DND-41 (cell line): ENCODE measurements at regions not wholly inside any gene's neighbourhood (a gene's known extent, or its start where the extent isn't known, plus 50 kb on each side); places are given as distances from the start of the nearest gene placed in this dataset.

Source experiments
- ATAC-seq: fragments of 200-7000 bp; cut with Tn5 transposase; 3 replicates; pipeline ENCODE4 v1.9.1; 2021; ENCODE audit warnings: low read depth; ENCODE audit not compliant: insufficient read depth
- DNase-seq: peaks from one replicate; pipeline ENCODE4 v3.0.0-alpha.2; 2020
- H2AFZ ChIP-seq: 2 replicates; pipeline ENCODE4 v1.6.0; 2012; ENCODE audit warnings: low read depth, low read length
- H3K27ac ChIP-seq: 2 replicates; pipeline ENCODE4 v1.5.1; 2012; ENCODE audit warnings: low read length, inconsistent platforms
- H3K27me3 ChIP-seq: fragments of 200-600 bp; sonication (generic); 2 replicates; pipeline ENCODE4 v1.6.0; 2012; ENCODE audit warnings: low read length, mild to moderate bottlenecking, inconsistent platforms; ENCODE audit not compliant: insufficient read depth, poor library complexity
- H3K36me3 ChIP-seq: 2 replicates; pipeline ENCODE4 v1.5.1; 2012; ENCODE audit warnings: low read length, inconsistent platforms; ENCODE audit not compliant: insufficient read depth
- H3K4me1 ChIP-seq: 2 replicates; pipeline ENCODE4 v1.5.1; 2012; ENCODE audit warnings: mild to moderate bottlenecking, low read length; ENCODE audit not compliant: insufficient read depth
- H3K4me2 ChIP-seq: 2 replicates; pipeline ENCODE4 v1.6.0; 2012; ENCODE audit warnings: mild to moderate bottlenecking, moderate library complexity, low read length, inconsistent platforms; ENCODE audit not compliant: insufficient read depth
- H3K4me3 ChIP-seq, 2 experiments: fragments of 200-600 bp in 1 of 2; shearing (Covaris generic) in 1 of 2; 2 replicates each; pipeline ENCODE4 v1.5.1; 2012 to 2016; ENCODE audit warnings: inconsistent platforms in 2 of 2, low read length in 2 of 2, mild to moderate bottlenecking in 2 of 2, low read depth in 1 of 2, moderate library complexity in 1 of 2
- H3K79me2 ChIP-seq: 2 replicates; pipeline ENCODE4 v1.6.0; 2012; ENCODE audit warnings: low read length, inconsistent platforms; ENCODE audit not compliant: insufficient read depth
- H3K9ac ChIP-seq: 2 replicates; pipeline ENCODE4 v1.6.0; 2012; ENCODE audit warnings: low read depth, mild to moderate bottlenecking, inconsistent platforms, low read length, moderate library complexity
- H3K9me3 ChIP-seq: 2 replicates; pipeline ENCODE4 v1.5.1; 2012; ENCODE audit warnings: low read length, moderate library complexity, mild to moderate bottlenecking, inconsistent platforms; ENCODE audit not compliant: insufficient read depth, severe bottlenecking
- H4K20me1 ChIP-seq: 2 replicates; pipeline ENCODE4 v1.6.0; 2012; ENCODE audit warnings: low read length; ENCODE audit not compliant: insufficient read depth
- CTCF ChIP-seq: IDR thresholded peaks from 2 replicates; pipeline ENCODE4 v1.5.1; 2012; ENCODE audit warnings: borderline replicate concordance, low read length, moderate library complexity, mild to moderate bottlenecking; ENCODE audit not compliant: poor library complexity, severe bottlenecking; ENCODE audit errors: extremely low read depth
- EZH2 ChIP-seq: IDR thresholded peaks from 3 replicates; pipeline ENCODE4 v1.6.1; 2012; ENCODE audit warnings: borderline replicate concordance, low read depth, mild to moderate bottlenecking, moderate library complexity, low read length, inconsistent platforms; ENCODE audit not compliant: severe bottlenecking

GRCh38 chr4:43567644-43568043 lies 675.1 kb downstream of the GRXCR1 start:
- ATAC-seq = no peak
- DNase-seq = no peak
- Histone ChIP-seq H3K9ac (no peak overlapping the region), H3K4me2 (no peak overlapping the region), H3K4me1 (no peaks in the 10 kb centered on the region), H3K36me3 (no peaks in the 10 kb centered on the region), H3K4me3 (no peak overlapping the region), H4K20me1 (no peaks in the 10 kb centered on the region), H2AFZ (no peak overlapping the region), H3K27ac (no peak overlapping the region), H3K79me2 (no peaks in the 10 kb centered on the region), H3K9me3 (no peaks in the 10 kb centered on the region), H3K27me3 (no peaks in the 10 kb centered on the region)
- TF ChIP-seq EZH2 (no peak), CTCF (no peak)

DNA sequence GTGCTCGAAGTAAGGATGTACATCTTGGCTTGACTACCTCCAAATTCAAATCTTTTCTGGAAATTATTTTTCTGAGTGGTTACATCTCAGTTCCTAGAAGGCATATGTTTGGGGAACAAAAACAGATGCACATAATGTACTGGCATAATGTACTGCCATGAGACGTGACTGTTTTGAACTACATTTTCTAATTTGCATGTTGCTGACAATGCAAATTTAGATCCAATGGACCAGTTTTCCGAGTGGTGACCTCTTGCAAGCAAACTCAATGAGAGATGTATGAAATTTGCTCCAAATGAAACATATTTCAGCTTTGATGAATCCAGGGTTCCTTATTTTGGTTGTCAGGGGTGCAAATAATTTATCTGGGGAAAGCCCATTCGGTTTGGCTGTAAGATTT lies 694.3 kb downstream of the GRXCR1 start:
- DNase-seq (no peak), ATAC-seq (no peak)
- TF ChIP-seq EZH2 = no peak
- TF ChIP-seq CTCF = no peak
- H3K4me2 ChIP-seq = no peak overlapping the region
- H3K4me1 ChIP-seq = no peaks in the 10 kb centered on the region
- H3K27me3 ChIP-seq = no peaks in the 10 kb centered on the region
- H3K36me3 ChIP-seq = no peaks in the 10 kb centered on the region
- H3K9me3 ChIP-seq = no peaks in the 10 kb centered on the region
- no peaks in the 10 kb centered on the region for H3K79me2 ChIP-seq
- no peaks in the 10 kb centered on the region for H4K20me1 ChIP-seq
- H3K9ac ChIP-seq = no peak overlapping the region
- H3K4me3 ChIP-seq = no peak overlapping the region
- no peak overlapping the region for H2AFZ ChIP-seq
- no peak overlapping the region for H3K27ac ChIP-seq

DNA sequence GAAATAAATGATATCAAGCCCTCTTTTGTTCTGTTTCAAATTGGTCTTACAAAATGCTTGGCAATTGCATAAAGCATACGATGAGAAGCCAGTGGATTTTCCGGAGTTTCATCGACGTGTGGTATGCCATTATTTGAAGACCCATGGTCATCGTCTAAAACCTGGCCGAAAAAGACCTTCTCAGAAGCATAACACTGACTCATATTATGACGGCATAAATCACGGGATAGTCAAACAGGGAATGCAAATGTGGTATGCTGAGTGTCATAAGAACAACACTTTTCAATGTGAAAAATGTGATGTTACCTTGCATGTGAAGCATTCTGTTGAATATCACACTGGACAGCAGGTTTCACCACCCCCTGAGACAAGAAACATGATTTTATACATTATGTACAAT lies 695.2 kb downstream of the GRXCR1 start:
- no peaks in the 10 kb centered on the region for H3K79me2 ChIP-seq
- H3K4me3 ChIP-seq = no peak overlapping the region
- no peak for DNase-seq
- H2AFZ ChIP-seq = no peak overlapping the region
- no peak for ATAC-seq
- H3K36me3 ChIP-seq = no peaks in the 10 kb centered on the region
- no peak overlapping the region for H3K27ac ChIP-seq
- TF ChIP-seq CTCF = no peak
- no peak for TF ChIP-seq EZH2
- H3K4me2 ChIP-seq = no peak overlapping the region
- H3K27me3 ChIP-seq = no peaks in the 10 kb centered on the region
- no peaks in the 10 kb centered on the region for H4K20me1 ChIP-seq
- no peaks in the 10 kb centered on the region for H3K4me1 ChIP-seq
- H3K9ac ChIP-seq = no peak overlapping the region
- H3K9me3 ChIP-seq = no peaks in the 10 kb centered on the region

DNA sequence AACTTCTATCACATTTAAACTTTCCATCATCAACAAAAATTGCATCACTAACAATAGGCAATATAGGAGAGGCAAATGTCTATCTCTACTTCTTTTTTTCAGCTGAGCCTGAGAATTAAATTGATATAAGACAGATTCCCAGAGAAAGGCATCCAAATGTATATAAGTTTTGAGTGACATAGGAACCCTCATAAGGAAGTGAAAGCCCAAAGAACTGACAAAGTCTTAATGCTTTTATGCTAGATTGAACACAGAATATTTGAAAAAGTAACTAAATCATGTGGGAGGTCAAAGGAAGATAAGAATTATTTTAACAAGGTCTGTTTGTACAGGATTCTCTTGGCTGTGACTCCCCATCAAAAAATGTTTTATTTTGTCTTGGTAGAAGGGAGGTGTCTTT lies 714.9 kb downstream of the GRXCR1 start:
- Histone ChIP-seq H3K27me3 (no peaks in the 10 kb centered on the region), H3K36me3 (no peaks in the 10 kb centered on the region), H3K9ac (no peak overlapping the region), H3K9me3 (no peaks in the 10 kb centered on the region), H3K4me2 (no peak overlapping the region), H4K20me1 (no peaks in the 10 kb centered on the region), H2AFZ (no peak overlapping the region), H3K4me3 (no peak overlapping the region), H3K27ac (no peak overlapping the region), H3K79me2 (no peaks in the 10 kb centered on the region), H3K4me1 (no peaks in the 10 kb centered on the region)
- no peak for ATAC-seq
- no peak for DNase-seq
- TF ChIP-seq EZH2 = no peak
- no peak for TF ChIP-seq CTCF
